ENCODE measurements at regions not wholly inside any gene's neighbourhood (a gene's known extent, or its start where the extent isn't known, plus 50 kb on each side); places are given as distances from the start of the nearest gene placed in this dataset.

- Histone ChIP-seq H3K4me3 (ENCODE audit: low read length) (no peak overlapping the region), H3K27ac (ENCODE audit: low read length) (no peak overlapping the region), H3K4me1 (ENCODE audit: control insufficient read depth, insufficient read depth, low read length) (peaks cover 15% of the 10 kb centered on the region), H3K36me3 (ENCODE audit: control insufficient read depth, insufficient read depth, low read length) (no peaks in the 10 kb centered on the region), H3K9me3 (ENCODE audit: control insufficient read depth, low read depth, low read length) (no peaks in the 10 kb centered on the region), H3K27me3 (ENCODE audit: control insufficient read depth, insufficient read depth, low read length) (no peaks in the 10 kb centered on the region)
- 100% methylated on average over 2 of the region's 16 CpGs for WGBS (ENCODE audit: insufficient coverage, low lambda C conversion rate)
- no peak for DNase-seq
These were observed 311.3 kb downstream of the CTTN start for GRCh38 chr11:70709596-70709995.

GRCh38 chr11:70710192-70710591 lies 311.9 kb downstream of the CTTN start:
- Histone ChIP-seq H3K4me3 (ENCODE audit: low read length) (no peak overlapping the region), H3K27me3 (ENCODE audit: control insufficient read depth, insufficient read depth, low read length) (no peaks in the 10 kb centered on the region), H3K9me3 (ENCODE audit: control insufficient read depth, low read depth, low read length) (no peaks in the 10 kb centered on the region), H3K36me3 (ENCODE audit: control insufficient read depth, insufficient read depth, low read length) (no peaks in the 10 kb centered on the region), H3K27ac (ENCODE audit: low read length) (no peak overlapping the region), H3K4me1 (ENCODE audit: control insufficient read depth, insufficient read depth, low read length) (peaks cover 15% of the 10 kb centered on the region)
- no peak for DNase-seq
- no CpG with 5 or more reads among the region's 11 CpGs for WGBS (ENCODE audit: insufficient coverage, low lambda C conversion rate)

GRCh38 chr11:70710601-70711000 lies 312.3 kb downstream of the CTTN start:
- WGBS (ENCODE audit: insufficient coverage, low lambda C conversion rate), result no CpG with 5 or more reads among the region's 9 CpGs
- no peak overlapping the region for H3K27ac ChIP-seq (ENCODE audit: low read length)
- no peak overlapping the region for H3K4me3 ChIP-seq (ENCODE audit: low read length)
- H3K9me3 ChIP-seq (ENCODE audit: control insufficient read depth, low read depth, low read length), result no peaks in the 10 kb centered on the region
- H3K27me3 ChIP-seq (ENCODE audit: control insufficient read depth, insufficient read depth, low read length), result no peaks in the 10 kb centered on the region
- H3K4me1 ChIP-seq (ENCODE audit: control insufficient read depth, insufficient read depth, low read length), result peaks cover 15% of the 10 kb centered on the region
- H3K36me3 ChIP-seq (ENCODE audit: control insufficient read depth, insufficient read depth, low read length), result no peaks in the 10 kb centered on the region
- DNase-seq, result peak; percentile 76 to 88

GRCh38 chr11:70711095-70711910 lies 313.0 kb downstream of the CTTN start:
- no peaks in the 10 kb centered on the region for H3K36me3 ChIP-seq (ENCODE audit: control insufficient read depth, insufficient read depth, low read length)
- no peaks in the 10 kb centered on the region for H3K27me3 ChIP-seq (ENCODE audit: control insufficient read depth, insufficient read depth, low read length)
- no peak overlapping the region for H3K27ac ChIP-seq (ENCODE audit: low read length)
- no CpG with 5 or more reads among the region's 30 CpGs for WGBS (ENCODE audit: insufficient coverage, low lambda C conversion rate)
- no peak for DNase-seq
- no peaks in the 10 kb centered on the region for H3K9me3 ChIP-seq (ENCODE audit: control insufficient read depth, low read depth, low read length)
- H3K4me1 ChIP-seq (ENCODE audit: control insufficient read depth, insufficient read depth, low read length), result peaks cover 15% of the 10 kb centered on the region
- H3K4me3 ChIP-seq (ENCODE audit: low read length), result no peak overlapping the region

GRCh38 chr11:70711911-70712185 lies 313.5 kb downstream of the CTTN start:
- Histone ChIP-seq H3K4me1 (ENCODE audit: control insufficient read depth, insufficient read depth, low read length) (peaks cover 15% of the 10 kb centered on the region), H3K4me3 (ENCODE audit: low read length) (no peak overlapping the region), H3K9me3 (ENCODE audit: control insufficient read depth, low read depth, low read length) (no peaks in the 10 kb centered on the region), H3K27me3 (ENCODE audit: control insufficient read depth, insufficient read depth, low read length) (no peaks in the 10 kb centered on the region), H3K36me3 (ENCODE audit: control insufficient read depth, insufficient read depth, low read length) (no peaks in the 10 kb centered on the region), H3K27ac (ENCODE audit: low read length) (no peak overlapping the region)
- no peak for DNase-seq
- 80% methylated on average over 2 of the region's 11 CpGs for WGBS (ENCODE audit: insufficient coverage, low lambda C conversion rate)

GRCh38 chr11:70712471-70712870 lies 314.1 kb downstream of the CTTN start:
- WGBS (ENCODE audit: insufficient coverage, low lambda C conversion rate), result no CpG with 5 or more reads among the region's 10 CpGs
- peak in 1 of 2 donors; percentile 27 for DNase-seq
- Histone ChIP-seq H3K36me3 (ENCODE audit: control insufficient read depth, insufficient read depth, low read length) (no peaks in the 10 kb centered on the region), H3K9me3 (ENCODE audit: control insufficient read depth, low read depth, low read length) (no peaks in the 10 kb centered on the region), H3K4me1 (ENCODE audit: control insufficient read depth, insufficient read depth, low read length) (peaks cover 15% of the 10 kb centered on the region), H3K4me3 (ENCODE audit: low read length) (no peak overlapping the region), H3K27me3 (ENCODE audit: control insufficient read depth, insufficient read depth, low read length) (no peaks in the 10 kb centered on the region), H3K27ac (ENCODE audit: low read length) (no peak overlapping the region)

- no peaks in the 10 kb centered on the region for H3K36me3 ChIP-seq (ENCODE audit: control insufficient read depth, insufficient read depth, low read length)
These were observed 314.9 kb downstream of the CTTN start for GRCh38 chr11:70713086-70713835.

GRCh38 chr11:70713988-70714665 lies 315.8 kb downstream of the CTTN start:
- no peaks in the 10 kb centered on the region for H3K27me3 ChIP-seq (ENCODE audit: control insufficient read depth, insufficient read depth, low read length)
- no CpG with 5 or more reads among the region's 10 CpGs for WGBS (ENCODE audit: insufficient coverage, low lambda C conversion rate)
- no peak for DNase-seq
- no peaks in the 10 kb centered on the region for H3K36me3 ChIP-seq (ENCODE audit: control insufficient read depth, insufficient read depth, low read length)
- H3K4me3 ChIP-seq (ENCODE audit: low read length), result no peak overlapping the region
- no peak overlapping the region for H3K27ac ChIP-seq (ENCODE audit: low read length)
- peaks cover 15% of the 10 kb centered on the region for H3K4me1 ChIP-seq (ENCODE audit: control insufficient read depth, insufficient read depth, low read length)
- H3K9me3 ChIP-seq (ENCODE audit: control insufficient read depth, low read depth, low read length), result no peaks in the 10 kb centered on the region

More at GRCh38 chr11:70713086-70713835, 314.9 kb downstream of the CTTN start:
- Histone ChIP-seq H3K4me1 (ENCODE audit: control insufficient read depth, insufficient read depth, low read length) (peaks cover 15% of the 10 kb centered on the region), H3K27ac (ENCODE audit: low read length) (no peak overlapping the region), H3K9me3 (ENCODE audit: control insufficient read depth, low read depth, low read length) (no peaks in the 10 kb centered on the region), H3K4me3 (ENCODE audit: low read length) (no peak overlapping the region), H3K27me3 (ENCODE audit: control insufficient read depth, insufficient read depth, low read length) (no peaks in the 10 kb centered on the region)
- no CpG with 5 or more reads among the region's 24 CpGs for WGBS (ENCODE audit: insufficient coverage, low lambda C conversion rate)
- DNase-seq, result no peak

- Histone ChIP-seq H3K9me3 (ENCODE audit: control insufficient read depth, low read depth, low read length) (no peaks in the 10 kb centered on the region), H3K4me3 (ENCODE audit: low read length) (no peak overlapping the region), H3K36me3 (ENCODE audit: control insufficient read depth, insufficient read depth, low read length) (no peaks in the 10 kb centered on the region), H3K27me3 (ENCODE audit: control insufficient read depth, insufficient read depth, low read length) (no peaks in the 10 kb centered on the region), H3K4me1 (ENCODE audit: control insufficient read depth, insufficient read depth, low read length) (peaks cover 12% of the 10 kb centered on the region), H3K27ac (ENCODE audit: low read length) (no peak overlapping the region)
- WGBS (ENCODE audit: insufficient coverage, low lambda C conversion rate), result no CpG with 5 or more reads among the region's 15 CpGs
- DNase-seq, result no peak
These were observed 317.0 kb downstream of the CTTN start for GRCh38 chr11:70715166-70715951.

- Histone ChIP-seq H3K27me3 (ENCODE audit: control insufficient read depth, insufficient read depth, low read length) (no peaks in the 10 kb centered on the region), H3K27ac (ENCODE audit: low read length) (no peak overlapping the region)
- no CpG with 5 or more reads among the region's 11 CpGs for WGBS (ENCODE audit: insufficient coverage, low lambda C conversion rate)
These were observed 317.9 kb downstream of the CTTN start for GRCh38 chr11:70716216-70716615.

More at GRCh38 chr11:70716216-70716615, 317.9 kb downstream of the CTTN start:
- Histone ChIP-seq H3K36me3 (ENCODE audit: control insufficient read depth, insufficient read depth, low read length) (no peaks in the 10 kb centered on the region), H3K4me3 (ENCODE audit: low read length) (no peak overlapping the region), H3K4me1 (ENCODE audit: control insufficient read depth, insufficient read depth, low read length) (peaks cover 4% of the 10 kb centered on the region), H3K9me3 (ENCODE audit: control insufficient read depth, low read depth, low read length) (no peaks in the 10 kb centered on the region)
- DNase-seq, result no peak
